ENCODE measurements at regions not wholly inside any gene's neighbourhood (a gene's known extent, or its start where the extent isn't known, plus 50 kb on each side); places are given as distances from the start of the nearest gene placed in this dataset.

DNA sequence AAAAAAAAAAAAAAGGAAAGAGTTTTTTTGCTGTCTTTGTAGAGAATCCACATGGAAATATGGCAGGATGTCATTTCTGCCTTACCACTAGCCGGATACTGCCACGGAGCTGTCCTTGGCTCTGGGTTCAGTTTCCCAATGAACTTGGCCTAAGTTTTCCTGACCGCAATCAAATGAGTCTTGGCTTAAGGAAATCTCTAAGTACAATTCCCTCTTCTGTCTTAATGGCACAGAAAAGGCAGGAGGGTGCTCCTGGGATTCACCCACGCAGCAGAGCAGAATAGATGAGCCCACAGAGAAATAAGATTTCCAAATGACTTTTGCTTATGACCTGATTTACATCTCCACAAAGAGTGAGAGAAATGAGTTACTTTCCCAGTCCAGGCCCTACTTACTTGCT lies 284.0 kb upstream of the VLDLR start:
- 13% methylated on average over 4 of the region's 4 CpGs for WGBS (ENCODE audit: low lambda C conversion rate)
- Histone ChIP-seq H3K79me2 (ENCODE audit: insufficient read depth, low read length) (no peaks in the 10 kb centered on the region), H3K4me2 (ENCODE audit: low read depth, low read length) (no peak overlapping the region), H3K36me3 (replicated peaks in 1 of 2; ENCODE audit: control insufficient read depth in 1 of 2, insufficient read depth in 2 of 2, low read length in 2 of 2) (no peaks in the 10 kb centered on the region), H3K27me3 (ENCODE audit: control insufficient read depth in 1 of 2, insufficient read depth in 2 of 2, low read length in 2 of 2) (no peaks in the 10 kb centered on the region), H4K20me1 (ENCODE audit: insufficient read depth, low read length) (no peaks in the 10 kb centered on the region), H3K27ac (ENCODE audit: extremely low read length, insufficient read depth, low read length) (no peak overlapping the region), H3K9ac (ENCODE audit: insufficient read depth, low read depth, low read length) (no peak overlapping the region), H2AFZ (ENCODE audit: low read length) (no peak overlapping the region), H3K4me1 (ENCODE audit: insufficient read depth, low read length) (no peaks in the 10 kb centered on the region), H3K9me3 (ENCODE audit: low read length) (no peaks in the 10 kb centered on the region), H3K4me3 (replicated peaks in 1 of 3; ENCODE audit: insufficient read depth in 1 of 3, low read depth in 2 of 3, low read length in 3 of 3) (no peak overlapping the region)
- no peak for ATAC-seq
- ChIA-PET CTCF (ENCODE audit: low intra/inter-chr PET ratio, low total read pairs) (no interaction called here), POLR2A (no interaction called here)
- no TSS peak for BruUV-seq (replicated peaks)
- DNase-seq (ENCODE audit: low spot score): no peak
- FAIRE-seq: no peak
- in situ Hi-C loops (cut with HindIII; ENCODE audit: extremely low pct_ligation_motif_present, low pct_unique_long_range_greater_than_20kb): no loop called here
- intact Hi-C loops (cut with micrococcal nuclease; ENCODE audit: unreplicated experiment): no loop called here
- TF ChIP-seq DMAP1 (CRISPR knock-in tag; IDR thresholded peaks at IDR 0.05): no peak
- TF ChIP-seq ZNF263 (CRISPR knock-in tag; IDR thresholded peaks at IDR 0.05): no peak
- TF ChIP-seq, protein P1, sequence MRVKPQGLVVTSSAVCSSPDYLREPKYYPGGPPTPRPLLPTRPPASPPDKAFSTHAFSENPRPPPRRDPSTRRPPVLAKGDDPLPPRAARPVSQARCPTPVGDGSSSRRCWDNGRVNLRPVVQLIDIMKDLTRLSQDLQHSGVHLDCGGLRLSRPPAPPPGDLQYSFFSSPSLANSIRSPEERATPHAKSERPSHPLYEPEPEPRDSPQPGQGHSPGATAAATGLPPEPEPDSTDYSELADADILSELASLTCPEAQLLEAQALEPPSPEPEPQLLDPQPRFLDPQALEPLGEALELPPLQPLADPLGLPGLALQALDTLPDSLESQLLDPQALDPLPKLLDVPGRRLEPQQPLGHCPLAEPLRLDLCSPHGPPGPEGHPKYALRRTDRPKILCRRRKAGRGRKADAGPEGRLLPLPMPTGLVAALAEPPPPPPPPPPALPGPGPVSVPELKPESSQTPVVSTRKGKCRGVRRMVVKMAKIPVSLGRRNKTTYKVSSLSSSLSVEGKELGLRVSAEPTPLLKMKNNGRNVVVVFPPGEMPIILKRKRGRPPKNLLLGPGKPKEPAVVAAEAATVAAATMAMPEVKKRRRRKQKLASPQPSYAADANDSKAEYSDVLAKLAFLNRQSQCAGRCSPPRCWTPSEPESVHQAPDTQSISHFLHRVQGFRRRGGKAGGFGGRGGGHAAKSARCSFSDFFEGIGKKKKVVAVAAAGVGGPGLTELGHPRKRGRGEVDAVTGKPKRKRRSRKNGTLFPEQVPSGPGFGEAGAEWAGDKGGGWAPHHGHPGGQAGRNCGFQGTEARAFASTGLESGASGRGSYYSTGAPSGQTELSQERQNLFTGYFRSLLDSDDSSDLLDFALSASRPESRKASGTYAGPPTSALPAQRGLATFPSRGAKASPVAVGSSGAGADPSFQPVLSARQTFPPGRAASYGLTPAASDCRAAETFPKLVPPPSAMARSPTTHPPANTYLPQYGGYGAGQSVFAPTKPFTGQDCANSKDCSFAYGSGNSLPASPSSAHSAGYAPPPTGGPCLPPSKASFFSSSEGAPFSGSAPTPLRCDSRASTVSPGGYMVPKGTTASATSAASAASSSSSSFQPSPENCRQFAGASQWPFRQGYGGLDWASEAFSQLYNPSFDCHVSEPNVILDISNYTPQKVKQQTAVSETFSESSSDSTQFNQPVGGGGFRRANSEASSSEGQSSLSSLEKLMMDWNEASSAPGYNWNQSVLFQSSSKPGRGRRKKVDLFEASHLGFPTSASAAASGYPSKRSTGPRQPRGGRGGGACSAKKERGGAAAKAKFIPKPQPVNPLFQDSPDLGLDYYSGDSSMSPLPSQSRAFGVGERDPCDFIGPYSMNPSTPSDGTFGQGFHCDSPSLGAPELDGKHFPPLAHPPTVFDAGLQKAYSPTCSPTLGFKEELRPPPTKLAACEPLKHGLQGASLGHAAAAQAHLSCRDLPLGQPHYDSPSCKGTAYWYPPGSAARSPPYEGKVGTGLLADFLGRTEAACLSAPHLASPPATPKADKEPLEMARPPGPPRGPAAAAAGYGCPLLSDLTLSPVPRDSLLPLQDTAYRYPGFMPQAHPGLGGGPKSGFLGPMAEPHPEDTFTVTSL (CRISPR knock-in tag; IDR thresholded peaks at IDR 0.05; ENCODE audit: borderline replicate concordance): no peak
- TF ChIP-seq, protein P2, sequence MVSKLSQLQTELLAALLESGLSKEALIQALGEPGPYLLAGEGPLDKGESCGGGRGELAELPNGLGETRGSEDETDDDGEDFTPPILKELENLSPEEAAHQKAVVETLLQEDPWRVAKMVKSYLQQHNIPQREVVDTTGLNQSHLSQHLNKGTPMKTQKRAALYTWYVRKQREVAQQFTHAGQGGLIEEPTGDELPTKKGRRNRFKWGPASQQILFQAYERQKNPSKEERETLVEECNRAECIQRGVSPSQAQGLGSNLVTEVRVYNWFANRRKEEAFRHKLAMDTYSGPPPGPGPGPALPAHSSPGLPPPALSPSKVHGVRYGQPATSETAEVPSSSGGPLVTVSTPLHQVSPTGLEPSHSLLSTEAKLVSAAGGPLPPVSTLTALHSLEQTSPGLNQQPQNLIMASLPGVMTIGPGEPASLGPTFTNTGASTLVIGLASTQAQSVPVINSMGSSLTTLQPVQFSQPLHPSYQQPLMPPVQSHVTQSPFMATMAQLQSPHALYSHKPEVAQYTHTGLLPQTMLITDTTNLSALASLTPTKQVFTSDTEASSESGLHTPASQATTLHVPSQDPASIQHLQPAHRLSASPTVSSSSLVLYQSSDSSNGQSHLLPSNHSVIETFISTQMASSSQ (IDR thresholded peaks at IDR 0.05; ENCODE audit: low read depth): no peak
- TF ChIP-seq, protein P2 (CRISPR knock-in tag; IDR thresholded peaks at IDR 0.05; ENCODE audit: borderline replicate concordance): no peak
- no peak for TF ChIP-seq ELF3 (CRISPR knock-in tag; IDR thresholded peaks at IDR 0.05)
- no peak for TF ChIP-seq MTF2 (CRISPR knock-in tag; IDR thresholded peaks at IDR 0.05; ENCODE audit: borderline replicate concordance)
- TF ChIP-seq, protein P3, sequence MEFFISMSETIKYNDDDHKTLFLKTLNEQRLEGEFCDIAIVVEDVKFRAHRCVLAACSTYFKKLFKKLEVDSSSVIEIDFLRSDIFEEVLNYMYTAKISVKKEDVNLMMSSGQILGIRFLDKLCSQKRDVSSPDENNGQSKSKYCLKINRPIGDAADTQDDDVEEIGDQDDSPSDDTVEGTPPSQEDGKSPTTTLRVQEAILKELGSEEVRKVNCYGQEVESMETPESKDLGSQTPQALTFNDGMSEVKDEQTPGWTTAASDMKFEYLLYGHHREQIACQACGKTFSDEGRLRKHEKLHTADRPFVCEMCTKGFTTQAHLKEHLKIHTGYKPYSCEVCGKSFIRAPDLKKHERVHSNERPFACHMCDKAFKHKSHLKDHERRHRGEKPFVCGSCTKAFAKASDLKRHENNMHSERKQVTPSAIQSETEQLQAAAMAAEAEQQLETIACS (CRISPR knock-in tag; IDR thresholded peaks at IDR 0.05): no peak
- TF ChIP-seq HNRNPUL1 (IDR thresholded peaks at IDR 0.05; ENCODE audit: low read depth, low read length): no peak
- TF ChIP-seq, protein P4, sequence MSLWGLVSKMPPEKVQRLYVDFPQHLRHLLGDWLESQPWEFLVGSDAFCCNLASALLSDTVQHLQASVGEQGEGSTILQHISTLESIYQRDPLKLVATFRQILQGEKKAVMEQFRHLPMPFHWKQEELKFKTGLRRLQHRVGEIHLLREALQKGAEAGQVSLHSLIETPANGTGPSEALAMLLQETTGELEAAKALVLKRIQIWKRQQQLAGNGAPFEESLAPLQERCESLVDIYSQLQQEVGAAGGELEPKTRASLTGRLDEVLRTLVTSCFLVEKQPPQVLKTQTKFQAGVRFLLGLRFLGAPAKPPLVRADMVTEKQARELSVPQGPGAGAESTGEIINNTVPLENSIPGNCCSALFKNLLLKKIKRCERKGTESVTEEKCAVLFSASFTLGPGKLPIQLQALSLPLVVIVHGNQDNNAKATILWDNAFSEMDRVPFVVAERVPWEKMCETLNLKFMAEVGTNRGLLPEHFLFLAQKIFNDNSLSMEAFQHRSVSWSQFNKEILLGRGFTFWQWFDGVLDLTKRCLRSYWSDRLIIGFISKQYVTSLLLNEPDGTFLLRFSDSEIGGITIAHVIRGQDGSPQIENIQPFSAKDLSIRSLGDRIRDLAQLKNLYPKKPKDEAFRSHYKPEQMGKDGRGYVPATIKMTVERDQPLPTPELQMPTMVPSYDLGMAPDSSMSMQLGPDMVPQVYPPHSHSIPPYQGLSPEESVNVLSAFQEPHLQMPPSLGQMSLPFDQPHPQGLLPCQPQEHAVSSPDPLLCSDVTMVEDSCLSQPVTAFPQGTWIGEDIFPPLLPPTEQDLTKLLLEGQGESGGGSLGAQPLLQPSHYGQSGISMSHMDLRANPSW (CRISPR knock-in tag; IDR thresholded peaks at IDR 0.05; ENCODE audit: borderline replicate concordance): no peak
- TF ChIP-seq, protein P5, sequence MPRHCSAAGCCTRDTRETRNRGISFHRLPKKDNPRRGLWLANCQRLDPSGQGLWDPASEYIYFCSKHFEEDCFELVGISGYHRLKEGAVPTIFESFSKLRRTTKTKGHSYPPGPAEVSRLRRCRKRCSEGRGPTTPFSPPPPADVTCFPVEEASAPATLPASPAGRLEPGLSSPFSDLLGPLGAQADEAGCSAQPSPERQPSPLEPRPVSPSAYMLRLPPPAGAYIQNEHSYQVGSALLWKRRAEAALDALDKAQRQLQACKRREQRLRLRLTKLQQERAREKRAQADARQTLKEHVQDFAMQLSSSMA (CRISPR knock-in tag; IDR thresholded peaks at IDR 0.05): no peak

Measured in HepG2 (cell line).